Neural progenitor cell (in vitro differentiated cells): ENCODE measurements at regions not wholly inside any gene's neighbourhood (a gene's known extent, or its start where the extent isn't known, plus 50 kb on each side); places are given as distances from the start of the nearest gene placed in this dataset.

Experiments
- EZH2 ChIP-seq: fragments of 200-600 bp; sonication (generic); IDR thresholded peaks from 2 replicates; pipeline ENCODE4 v1.6.1; 2017; ENCODE audit warnings: antibody characterized with exemption, mild to moderate bottlenecking, moderate library complexity
- TF ChIP-seq, protein P1 (sequence below): fragments of 200-600 bp; sonication (generic); IDR thresholded peaks from 2 replicates; pipeline ENCODE4 v1.5.1; 2017; ENCODE audit warnings: antibody characterized with exemption, mild to moderate bottlenecking

DNA sequence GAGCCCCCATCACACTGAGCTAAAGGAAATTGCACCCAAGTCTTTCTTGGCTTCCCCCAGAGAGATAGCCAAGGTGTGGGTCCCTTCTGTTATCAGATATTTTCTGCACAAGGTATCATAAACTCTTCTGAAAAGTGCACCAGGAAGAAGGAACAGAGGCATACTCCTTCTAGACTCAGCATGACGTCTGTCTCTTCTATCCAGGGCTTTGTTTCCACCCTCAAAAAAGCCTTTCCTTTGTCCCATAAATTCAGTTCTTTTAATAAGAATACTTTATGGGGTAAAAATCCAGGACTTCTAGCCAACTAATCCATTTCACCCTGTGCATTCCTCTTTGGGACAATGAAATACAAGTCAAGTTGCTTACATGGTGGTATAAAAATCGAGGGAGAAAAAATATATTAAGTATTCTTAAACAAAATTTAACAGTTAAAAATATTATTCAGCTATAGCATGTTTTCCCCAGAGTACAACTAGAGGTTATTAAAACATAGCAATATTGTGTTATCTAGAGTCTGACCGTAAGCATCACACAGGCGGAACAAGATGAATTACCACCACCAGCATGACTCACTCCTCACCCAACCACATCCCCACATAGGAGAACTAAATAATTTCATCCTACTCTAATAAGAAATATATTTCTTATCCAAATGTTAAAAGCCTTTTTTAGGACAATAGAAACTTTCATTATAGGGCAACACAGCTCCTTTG, 79.9 kb upstream of the GPC6 start:
- TF ChIP-seq, protein P1, sequence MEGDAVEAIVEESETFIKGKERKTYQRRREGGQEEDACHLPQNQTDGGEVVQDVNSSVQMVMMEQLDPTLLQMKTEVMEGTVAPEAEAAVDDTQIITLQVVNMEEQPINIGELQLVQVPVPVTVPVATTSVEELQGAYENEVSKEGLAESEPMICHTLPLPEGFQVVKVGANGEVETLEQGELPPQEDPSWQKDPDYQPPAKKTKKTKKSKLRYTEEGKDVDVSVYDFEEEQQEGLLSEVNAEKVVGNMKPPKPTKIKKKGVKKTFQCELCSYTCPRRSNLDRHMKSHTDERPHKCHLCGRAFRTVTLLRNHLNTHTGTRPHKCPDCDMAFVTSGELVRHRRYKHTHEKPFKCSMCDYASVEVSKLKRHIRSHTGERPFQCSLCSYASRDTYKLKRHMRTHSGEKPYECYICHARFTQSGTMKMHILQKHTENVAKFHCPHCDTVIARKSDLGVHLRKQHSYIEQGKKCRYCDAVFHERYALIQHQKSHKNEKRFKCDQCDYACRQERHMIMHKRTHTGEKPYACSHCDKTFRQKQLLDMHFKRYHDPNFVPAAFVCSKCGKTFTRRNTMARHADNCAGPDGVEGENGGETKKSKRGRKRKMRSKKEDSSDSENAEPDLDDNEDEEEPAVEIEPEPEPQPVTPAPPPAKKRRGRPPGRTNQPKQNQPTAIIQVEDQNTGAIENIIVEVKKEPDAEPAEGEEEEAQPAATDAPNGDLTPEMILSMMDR = no peak
- no peak for TF ChIP-seq EZH2
